ENCODE measurements at regions not wholly inside any gene's neighbourhood (a gene's known extent, or its start where the extent isn't known, plus 50 kb on each side); places are given as distances from the start of the nearest gene placed in this dataset.
"Not testable (repeated sequence)": the region's sequence is repeated elsewhere in the genome, so short reads cannot be mapped to it uniquely, and the experiment has no call there.

DNA sequence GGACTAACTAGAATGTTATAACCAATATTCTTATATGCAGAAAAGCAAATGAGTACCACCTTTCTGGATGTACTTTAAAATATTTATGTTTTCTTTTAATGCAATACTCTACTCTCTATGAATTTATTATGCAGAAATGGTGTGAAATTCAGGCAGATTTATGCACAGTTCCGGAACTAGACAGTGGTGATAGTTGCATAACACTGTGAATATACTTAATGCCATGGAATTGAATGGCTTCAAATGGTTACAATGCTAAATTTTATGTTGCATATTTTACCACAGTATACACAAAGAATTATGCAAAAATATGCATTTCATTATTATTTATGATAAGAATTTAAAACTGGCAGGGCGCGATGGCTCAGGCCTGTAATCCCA lies 287.8 kb upstream of the FN1 start:
- H3K36me3 Mint-ChIP-seq, result no peaks in the 10 kb centered on the region
- H3K9me3 Mint-ChIP-seq, result no peaks in the 10 kb centered on the region
- no peak for DNase-seq (ENCODE audit: low spot score)
- H3K27me3 Mint-ChIP-seq, result peaks cover 16 to 19% of the 10 kb centered on the region in 2 donors
- H3K4me3 Mint-ChIP-seq, result no peak overlapping the region
- ATAC-seq, result no peak
- no peak overlapping the region for H3K27ac Mint-ChIP-seq
- H3K4me1 Mint-ChIP-seq (ENCODE audit: low read depth in 2 of 2), result no peaks in the 10 kb centered on the region

DNA sequence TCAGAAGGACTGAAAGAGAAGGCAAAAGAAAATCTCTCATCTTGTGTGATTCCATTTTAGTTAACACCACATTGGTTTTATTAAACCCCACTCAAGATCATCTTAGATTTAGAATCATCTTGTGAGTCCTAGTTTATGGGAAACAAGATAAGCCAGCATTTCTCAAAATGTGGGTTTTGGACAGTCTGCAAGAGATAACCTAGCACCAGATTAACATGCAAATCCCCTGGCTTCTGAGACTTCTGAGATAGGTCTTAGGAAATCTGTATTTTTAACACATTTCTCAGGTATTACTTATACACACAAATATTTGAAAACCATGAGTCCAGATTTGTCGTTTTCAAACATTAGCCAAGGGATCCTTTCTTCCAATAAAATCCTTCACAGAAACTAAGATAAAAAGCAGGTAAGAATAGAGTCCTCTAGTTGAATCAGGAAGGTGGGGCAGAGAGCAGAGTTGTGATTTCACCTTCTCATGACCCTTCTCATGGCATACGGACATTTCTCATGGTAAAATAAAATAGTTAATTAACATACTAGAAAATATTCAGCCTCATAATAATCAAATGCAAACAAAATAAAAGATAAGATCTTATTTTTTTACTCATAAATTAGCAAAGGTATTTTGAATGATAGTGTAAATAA lies 287.2 kb upstream of the FN1 start:
- DNase-seq (ENCODE audit: low spot score) (no peak), ATAC-seq (no peak)
- Mint-ChIP-seq H3K9me3 (no peaks in the 10 kb centered on the region), H3K27ac (no peak overlapping the region), H3K27me3 (peaks cover 12 to 15% of the 10 kb centered on the region in 2 donors), H3K4me1 (ENCODE audit: low read depth in 2 of 2) (no peaks in the 10 kb centered on the region), H3K4me3 (no peak overlapping the region), H3K36me3 (no peaks in the 10 kb centered on the region)

- H3K9me3 Mint-ChIP-seq, result no peaks in the 10 kb centered on the region
Measured at GRCh38 chr2:215722125-215722524, 286.3 kb upstream of the FN1 start.

GRCh38 chr2:215721515-215721914 lies 285.6 kb upstream of the FN1 start:
- H3K4me3 Mint-ChIP-seq; DNase-seq (ENCODE audit: low spot score); H3K36me3 Mint-ChIP-seq; H3K27ac Mint-ChIP-seq; H3K9me3 Mint-ChIP-seq; ATAC-seq; H3K4me1 Mint-ChIP-seq (ENCODE audit: low read depth in 2 of 2): not testable (repeated sequence)
- H3K27me3 Mint-ChIP-seq, result peaks cover 18 to 20% of the 10 kb centered on the region in 2 donors

More at GRCh38 chr2:215722125-215722524, 286.3 kb upstream of the FN1 start:
- H3K27ac Mint-ChIP-seq, result no peak overlapping the region
- H3K4me1 Mint-ChIP-seq (ENCODE audit: low read depth in 2 of 2), result no peaks in the 10 kb centered on the region
- H3K4me3 Mint-ChIP-seq, result no peak overlapping the region
- DNase-seq (ENCODE audit: low spot score) (no peak), ATAC-seq (no peak)
- no peaks in the 10 kb centered on the region for H3K36me3 Mint-ChIP-seq
- H3K27me3 Mint-ChIP-seq, result peaks cover 14 to 17% of the 10 kb centered on the region in 2 donors

GRCh38 chr2:215718890-215719289 lies 283.0 kb upstream of the FN1 start:
- no peaks in the 10 kb centered on the region for H3K9me3 Mint-ChIP-seq
- no peak overlapping the region for H3K4me3 Mint-ChIP-seq
- H3K4me1 Mint-ChIP-seq (ENCODE audit: low read depth in 2 of 2), result no peaks in the 10 kb centered on the region
- H3K27me3 Mint-ChIP-seq, result peaks cover 19 to 43% of the 10 kb centered on the region in 2 donors
- DNase-seq (ENCODE audit: low spot score), result no peak
- H3K36me3 Mint-ChIP-seq, result no peaks in the 10 kb centered on the region
- no peak overlapping the region for H3K27ac Mint-ChIP-seq
- no peak for ATAC-seq

- Mint-ChIP-seq H3K9me3 (no peaks in the 10 kb centered on the region), H3K4me3 (no peak overlapping the region), H3K36me3 (no peaks in the 10 kb centered on the region), H3K27me3 (peaks cover 21 to 47% of the 10 kb centered on the region in 2 donors), H3K4me1 (ENCODE audit: low read depth in 2 of 2) (no peaks in the 10 kb centered on the region), H3K27ac (no peak overlapping the region)
- no peak for ATAC-seq
- no peak for DNase-seq (ENCODE audit: low spot score)
Measured at GRCh38 chr2:215718436-215718835, 282.6 kb upstream of the FN1 start.

GRCh38 chr2:215717501-215718381 lies 281.9 kb upstream of the FN1 start:
- no peak overlapping the region for H3K27ac Mint-ChIP-seq

DNA sequence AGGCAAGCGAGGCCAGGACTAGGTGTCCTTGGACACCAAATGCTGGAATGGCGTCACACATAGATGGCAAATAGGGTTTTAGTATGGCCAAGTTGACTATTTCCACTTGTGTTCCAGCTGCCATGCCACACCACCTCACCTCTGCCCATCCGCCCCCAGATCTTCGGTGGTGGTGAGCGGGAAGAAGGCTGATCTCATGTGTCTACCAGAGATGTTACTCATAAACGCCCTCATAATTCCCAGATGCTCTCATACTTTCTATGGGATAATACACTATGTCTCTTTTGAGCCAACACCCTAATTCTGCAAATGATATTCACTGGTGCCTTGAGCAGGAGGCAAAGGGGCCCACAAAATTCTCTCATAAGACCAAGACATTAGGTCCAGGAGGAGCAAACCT lies 281.1 kb upstream of the FN1 start:
- ATAC-seq (no peak), DNase-seq (ENCODE audit: low spot score) (no peak)
- H3K27ac Mint-ChIP-seq, result no peak overlapping the region
- no peaks in the 10 kb centered on the region for H3K9me3 Mint-ChIP-seq
- no peaks in the 10 kb centered on the region for H3K36me3 Mint-ChIP-seq
- H3K27me3 Mint-ChIP-seq, result peaks cover 27 to 60% of the 10 kb centered on the region in 2 donors
- no peaks in the 10 kb centered on the region for H3K4me1 Mint-ChIP-seq (ENCODE audit: low read depth in 2 of 2)
- H3K4me3 Mint-ChIP-seq, result no peak overlapping the region

More at GRCh38 chr2:215717501-215718381, 281.9 kb upstream of the FN1 start:
- no peaks in the 10 kb centered on the region for H3K36me3 Mint-ChIP-seq
- no peak for DNase-seq (ENCODE audit: low spot score)
- ATAC-seq, result no peak
- H3K4me1 Mint-ChIP-seq (ENCODE audit: low read depth in 2 of 2), result no peaks in the 10 kb centered on the region
- peaks cover 24 to 54% of the 10 kb centered on the region in 2 donors for H3K27me3 Mint-ChIP-seq
- no peak overlapping the region for H3K4me3 Mint-ChIP-seq
- no peaks in the 10 kb centered on the region for H3K9me3 Mint-ChIP-seq

GRCh38 chr2:215712871-215713790 lies 277.3 kb upstream of the FN1 start:
- no peak overlapping the region for H3K4me3 Mint-ChIP-seq
- no peaks in the 10 kb centered on the region for H3K36me3 Mint-ChIP-seq
- ATAC-seq, result no peak
- no peak overlapping the region for H3K27ac Mint-ChIP-seq
- no peaks in the 10 kb centered on the region for H3K9me3 Mint-ChIP-seq
- DNase-seq (ENCODE audit: low spot score), result no peak
- H3K4me1 Mint-ChIP-seq (ENCODE audit: low read depth in 2 of 2), result no peaks in the 10 kb centered on the region
- H3K27me3 Mint-ChIP-seq, result peaks cover 25 to 60% of the 10 kb centered on the region in 2 donors

DNA sequence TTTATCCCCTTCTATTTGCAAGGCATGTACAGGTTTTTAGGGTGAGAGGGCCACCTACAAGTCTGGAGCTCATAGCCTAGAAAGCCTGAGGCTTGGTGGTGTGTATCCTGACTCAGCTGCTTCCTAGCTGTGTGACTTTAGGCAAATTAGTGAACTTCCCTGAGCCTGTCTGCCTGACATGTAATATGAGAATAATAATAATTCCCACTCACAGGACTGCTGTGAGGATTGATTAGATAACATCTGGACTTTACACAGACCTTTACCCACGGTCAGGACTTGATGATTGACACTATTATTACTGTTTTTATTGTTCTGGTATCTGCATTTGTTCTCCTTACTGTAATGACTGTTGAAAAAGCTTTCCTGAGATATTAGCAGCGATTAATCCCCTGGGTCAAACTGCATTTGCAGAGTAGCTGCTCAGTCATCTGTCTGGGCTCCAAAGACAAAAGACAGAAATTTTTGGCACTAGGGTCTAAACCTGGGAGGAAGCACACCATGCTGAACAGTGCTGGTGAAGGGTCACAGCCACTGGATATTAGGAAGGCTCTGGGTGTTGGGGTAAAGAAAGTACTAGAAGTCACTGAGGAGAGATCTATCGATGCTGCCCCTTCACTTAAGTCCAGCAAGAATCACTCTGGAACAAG lies 276.5 kb upstream of the FN1 start:
- Mint-ChIP-seq H3K4me1 (ENCODE audit: low read depth in 2 of 2) (no peaks in the 10 kb centered on the region), H3K27ac (no peak overlapping the region), H3K4me3 (no peak overlapping the region), H3K9me3 (no peaks in the 10 kb centered on the region), H3K36me3 (no peaks in the 10 kb centered on the region), H3K27me3 (peaks cover 24 to 59% of the 10 kb centered on the region in 2 donors)
- DNase-seq (ENCODE audit: low spot score) (no peak), ATAC-seq (no peak)

DNA sequence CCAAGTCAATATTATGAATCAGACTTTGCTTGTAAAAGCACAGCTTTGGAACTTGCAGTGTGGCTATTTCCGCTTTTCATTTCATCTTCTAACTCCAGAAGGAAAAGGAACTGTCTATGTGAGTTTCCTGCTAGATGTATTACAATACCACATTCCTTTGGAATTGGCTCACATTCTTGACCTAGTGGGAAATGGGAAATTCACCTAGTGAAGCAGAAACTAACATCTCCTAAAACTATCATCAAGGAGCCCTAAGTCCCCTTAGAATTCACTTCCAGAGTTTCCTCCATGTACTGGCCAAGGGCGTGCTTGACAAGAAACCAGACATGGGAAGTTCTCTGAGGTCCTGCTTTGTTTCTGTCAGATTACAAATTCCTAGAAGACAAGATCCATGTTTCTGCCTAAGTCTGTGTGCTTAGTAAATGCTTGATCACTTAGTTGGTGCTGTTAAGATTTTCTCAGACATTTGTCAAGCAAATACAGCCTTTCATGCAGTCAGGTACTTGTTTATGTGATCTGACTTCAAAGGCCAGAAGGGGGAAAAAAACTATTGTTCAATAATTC lies 275.7 kb upstream of the FN1 start:
- Mint-ChIP-seq H3K4me3 (no peak overlapping the region), H3K27ac (no peak overlapping the region), H3K9me3 (no peaks in the 10 kb centered on the region), H3K27me3 (peaks cover 19 to 53% of the 10 kb centered on the region in 2 donors), H3K4me1 (ENCODE audit: low read depth in 2 of 2) (no peaks in the 10 kb centered on the region), H3K36me3 (no peaks in the 10 kb centered on the region)
- ATAC-seq, result no peak
- no peak for DNase-seq (ENCODE audit: low spot score)

- Mint-ChIP-seq H3K27me3 (peaks cover 7 to 22% of the 10 kb centered on the region in 2 donors), H3K36me3 (no peaks in the 10 kb centered on the region), H3K4me3 (no peak overlapping the region), H3K27ac (no peak overlapping the region), H3K9me3 (no peaks in the 10 kb centered on the region), H3K4me1 (ENCODE audit: low read depth in 2 of 2) (no peaks in the 10 kb centered on the region)
- DNase-seq (ENCODE audit: low spot score), result no peak
- ATAC-seq, result no peak
Measured at GRCh38 chr2:215707608-215708007, 271.7 kb upstream of the FN1 start.

DNA sequence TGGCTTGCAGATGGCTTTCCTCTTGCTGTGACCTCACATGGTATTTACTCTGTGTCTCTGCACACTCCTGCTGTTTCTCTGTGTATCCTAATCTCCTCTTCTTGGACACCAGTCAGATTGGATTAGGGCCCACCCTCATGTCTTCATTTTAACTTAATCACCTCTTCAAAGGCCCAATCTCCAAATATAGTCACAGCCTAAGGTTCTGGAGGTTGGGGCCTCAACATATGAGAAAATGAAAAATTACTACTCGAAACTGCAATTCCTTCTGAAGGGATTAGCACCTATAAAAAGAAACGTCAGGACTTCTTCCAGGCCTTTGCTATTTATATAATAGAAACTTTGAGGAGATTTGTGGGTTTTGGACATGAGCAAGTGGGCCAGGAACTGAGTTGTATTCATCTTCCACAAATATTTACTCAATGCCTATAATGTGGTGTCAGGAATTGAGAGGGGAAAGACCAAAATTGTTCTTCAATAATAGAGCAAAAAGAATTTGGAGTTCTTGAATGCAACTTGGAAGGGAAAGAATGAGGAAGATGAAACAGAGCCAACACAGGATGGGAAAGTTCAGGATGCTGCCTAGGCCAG lies 270.0 kb upstream of the FN1 start:
- DNase-seq (ENCODE audit: low spot score) (no peak), ATAC-seq (no peak)
- no peaks in the 10 kb centered on the region for H3K4me1 Mint-ChIP-seq (ENCODE audit: low read depth in 2 of 2)
- H3K27me3 Mint-ChIP-seq, result peaks cover 5 to 18% of the 10 kb centered on the region in 2 donors
- no peaks in the 10 kb centered on the region for H3K9me3 Mint-ChIP-seq
- H3K36me3 Mint-ChIP-seq, result no peaks in the 10 kb centered on the region
- H3K4me3 Mint-ChIP-seq, result no peak overlapping the region
- H3K27ac Mint-ChIP-seq, result no peak overlapping the region
